Astrocyte of the cerebellum (primary cell): ENCODE measurements at regions not wholly inside any gene's neighbourhood (a gene's known extent, or its start where the extent isn't known, plus 50 kb on each side); places are given as distances from the start of the nearest gene placed in this dataset.

Source experiments
- DNase-seq: peaks from one replicate; pipeline ENCODE4 v3.0.0-alpha.2; 2011; ENCODE audit warnings: low read depth
- H3K4me3 ChIP-seq: 2 replicates; pipeline ENCODE4 v1.5.1; 2011; ENCODE audit warnings: mild to moderate bottlenecking, low read depth, low read length, moderate library complexity
- CTCF ChIP-seq: IDR thresholded peaks from 2 replicates; pipeline ENCODE4 v1.5.1; 2012; ENCODE audit warnings: low read length, low read depth, moderate library complexity, mild to moderate bottlenecking; ENCODE audit errors: missing control alignments
- in situ Hi-C: cut with HindIII; loops from 2 replicates; pipeline ENCODE4 v1.10.0; 2017; ENCODE audit warnings: low sequenced_read_pairs

GRCh38 chr6:166715065-166715464 is 88.0 kb upstream of the RPS6KA2 start:
- H3K4me3 ChIP-seq, result no peak overlapping the region
- no peak for TF ChIP-seq CTCF
- DNase-seq, result no peak
- in situ Hi-C loops, result no loop called here

- no peak for DNase-seq
- H3K4me3 ChIP-seq, result no peak overlapping the region
- in situ Hi-C loops, result no loop called here
- no peak for TF ChIP-seq CTCF
Observed at GRCh38 chr6:166714581-166714980, 87.5 kb upstream of the RPS6KA2 start.

- no peak for TF ChIP-seq CTCF
- H3K4me3 ChIP-seq, result no peak overlapping the region
- DNase-seq, result no peak
- in situ Hi-C loops, result no loop called here
Observed at GRCh38 chr6:166714187-166714510, 87.1 kb upstream of the RPS6KA2 start.

DNA sequence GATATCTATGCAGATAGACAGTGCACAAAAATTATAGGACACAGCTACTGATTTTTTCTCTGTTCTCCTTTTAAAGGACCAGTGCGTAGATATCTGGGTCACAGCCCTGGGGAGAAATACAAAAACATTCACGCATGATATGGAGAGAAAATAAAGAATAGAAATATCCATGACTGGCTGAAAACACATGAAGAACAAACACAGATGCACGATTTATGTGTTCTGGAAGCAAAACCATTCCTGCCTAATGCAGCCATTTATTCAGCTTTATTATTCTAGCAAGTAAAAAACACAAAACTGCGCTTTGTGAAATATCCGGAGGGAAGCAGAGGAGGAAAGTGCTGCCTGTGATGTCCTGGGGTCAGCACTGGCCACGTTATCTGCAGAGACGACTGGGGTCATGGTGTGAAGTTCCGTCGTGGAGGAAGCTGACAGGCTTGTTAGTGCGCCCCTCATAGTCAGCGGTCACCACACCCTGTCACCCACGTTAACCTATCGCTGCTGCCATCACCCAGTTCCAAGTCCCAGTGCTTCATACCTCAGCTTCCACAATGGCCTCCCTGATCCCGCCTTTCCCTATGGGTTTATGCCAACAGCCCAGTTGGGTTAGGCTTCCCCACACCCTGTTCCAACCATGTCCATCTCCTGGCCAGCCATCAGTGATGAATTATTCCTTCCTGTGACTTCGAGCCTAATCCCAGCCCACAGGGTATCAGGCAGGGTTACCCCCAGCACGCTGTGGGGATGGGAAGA is 86.6 kb upstream of the RPS6KA2 start:
- TF ChIP-seq CTCF, result no peak
- no peak for DNase-seq
- H3K4me3 ChIP-seq, result no peak overlapping the region
- in situ Hi-C loops, result no loop called here

DNA sequence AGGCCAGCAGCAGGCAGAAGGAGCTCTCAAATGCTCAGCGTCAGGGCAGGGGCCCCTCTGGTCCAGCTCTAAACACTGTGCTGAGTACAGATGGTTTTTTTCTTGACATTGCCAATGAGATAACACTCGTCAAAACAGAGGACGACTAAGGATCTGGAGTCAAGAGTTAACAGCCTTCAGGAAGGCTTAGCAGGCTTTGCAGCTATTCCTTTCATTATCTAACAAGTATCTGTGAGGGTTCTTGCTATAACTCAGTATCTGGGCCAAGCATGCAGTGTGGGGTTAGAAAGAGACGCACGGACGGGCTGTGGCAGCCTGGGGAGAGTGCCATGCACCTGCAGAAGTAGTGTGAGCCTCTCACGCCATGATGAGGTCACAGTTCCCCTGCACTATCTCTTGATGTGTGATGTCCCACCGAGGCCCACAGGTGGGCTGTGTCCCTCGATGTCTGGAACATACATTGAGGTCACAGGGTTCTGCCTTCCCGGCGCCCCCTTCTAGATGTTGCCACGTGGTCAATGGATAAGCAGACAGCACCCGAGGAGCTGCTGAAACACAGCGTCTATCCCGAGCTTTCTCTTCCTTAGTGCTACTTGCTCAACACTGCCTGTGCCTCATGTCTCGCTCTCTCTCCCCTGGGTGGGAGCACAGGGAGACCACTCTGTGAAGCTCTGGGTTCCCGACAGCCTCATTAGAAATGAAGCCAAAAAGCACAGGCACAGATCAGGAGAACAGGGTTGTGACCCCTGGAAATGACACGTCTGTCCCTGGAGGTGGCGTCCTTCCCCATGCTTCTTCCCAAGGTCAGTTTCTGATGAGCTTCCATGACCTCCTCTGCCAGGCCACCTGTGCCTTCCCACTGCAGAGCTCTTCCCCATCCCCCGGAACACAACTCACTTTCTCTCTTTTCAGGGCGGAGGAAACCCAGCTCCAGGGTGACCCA is 85.5 kb upstream of the RPS6KA2 start:
- in situ Hi-C loops, result no loop called here
- no peak for TF ChIP-seq CTCF
- no peak overlapping the region for H3K4me3 ChIP-seq
- no peak for DNase-seq

DNA sequence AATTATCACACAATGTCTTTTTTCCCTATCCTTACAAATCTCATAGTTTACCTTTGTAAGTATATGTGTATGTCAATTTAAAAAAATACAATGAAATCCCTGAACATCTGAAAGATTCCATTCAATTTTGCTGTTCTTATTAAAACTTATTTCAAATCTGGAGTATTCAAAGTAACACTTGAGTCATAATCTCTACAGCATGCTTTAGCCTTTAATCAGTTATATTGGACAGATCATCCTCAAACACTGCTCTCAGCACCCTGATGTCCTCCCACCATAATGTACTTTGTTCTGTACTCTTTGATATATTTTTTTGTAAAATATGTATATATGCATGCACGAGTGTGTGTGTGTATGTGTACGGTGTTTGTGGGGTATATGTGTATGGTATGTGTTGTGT is 83.0 kb upstream of the RPS6KA2 start:
- H3K4me3 ChIP-seq, result no peak overlapping the region
- DNase-seq, result no peak
- TF ChIP-seq CTCF, result no peak
- in situ Hi-C loops, result no loop called here
